ENCODE measurements at regions not wholly inside any gene's neighbourhood (a gene's known extent, or its start where the extent isn't known, plus 50 kb on each side); places are given as distances from the start of the nearest gene placed in this dataset.
"Not testable (repeated sequence)": the region's sequence is repeated elsewhere in the genome, so short reads cannot be mapped to it uniquely, and the experiment has no call there.

DNA sequence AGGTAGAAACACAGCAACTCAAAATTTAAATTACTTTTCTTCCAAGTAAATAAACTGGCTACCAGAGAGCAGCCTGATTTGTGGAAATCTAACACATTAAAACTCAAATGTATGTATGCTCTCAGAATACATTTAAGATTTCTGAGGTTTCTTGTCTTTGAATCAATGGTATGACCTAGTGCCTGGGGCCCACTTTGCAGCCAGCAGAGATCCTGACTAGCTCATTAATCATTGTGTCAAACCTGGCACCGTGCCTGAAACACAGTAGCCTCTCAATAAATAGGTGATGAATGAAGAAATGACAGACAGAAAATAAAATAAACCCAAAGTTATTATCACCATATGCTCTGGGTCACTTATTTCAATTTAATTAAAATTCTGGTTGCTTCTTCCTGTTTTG is 176.2 kb upstream of the FAT3 start:
- Histone ChIP-seq H3K27ac (ENCODE audit: insufficient read depth in 1 of 2, low read depth in 1 of 2, low read length in 2 of 2, poor library complexity in 1 of 2, severe bottlenecking in 2 of 2) (no peak overlapping the region), H3K27me3 (replicated peaks in 2 of 5; ENCODE audit: control insufficient read depth in 4 of 5, insufficient read depth in 5 of 5, low read length in 4 of 5) (no peaks in the 10 kb centered on the region), H3K9me3 (ENCODE audit: control extremely low read depth in 1 of 5, control insufficient read depth in 4 of 5, insufficient read depth in 2 of 5, low read depth in 1 of 5, low read length in 4 of 5) (no peaks in the 10 kb centered on the region), H3K4me3 (ENCODE audit: control insufficient read depth in 1 of 7, extremely low read depth in 1 of 7, insufficient read depth in 4 of 7, low read depth in 2 of 7, low read length in 6 of 7) (no peak overlapping the region), H3K4me1 (ENCODE audit: control extremely low read depth in 1 of 4, control insufficient read depth in 4 of 4, insufficient read depth in 4 of 4, low read length in 3 of 4) (no peaks in the 10 kb centered on the region), H3K36me3 (ENCODE audit: control insufficient read depth in 4 of 4, insufficient read depth in 4 of 4, low read length in 3 of 4) (no peaks in the 10 kb centered on the region)
- no CpG with 5 or more reads among the region's 1 CpG for WGBS (ENCODE audit: insufficient coverage)
- no peak for DNase-seq
- ChIA-PET CTCF (no interaction called here), POLR2A (no interaction called here)

DNA sequence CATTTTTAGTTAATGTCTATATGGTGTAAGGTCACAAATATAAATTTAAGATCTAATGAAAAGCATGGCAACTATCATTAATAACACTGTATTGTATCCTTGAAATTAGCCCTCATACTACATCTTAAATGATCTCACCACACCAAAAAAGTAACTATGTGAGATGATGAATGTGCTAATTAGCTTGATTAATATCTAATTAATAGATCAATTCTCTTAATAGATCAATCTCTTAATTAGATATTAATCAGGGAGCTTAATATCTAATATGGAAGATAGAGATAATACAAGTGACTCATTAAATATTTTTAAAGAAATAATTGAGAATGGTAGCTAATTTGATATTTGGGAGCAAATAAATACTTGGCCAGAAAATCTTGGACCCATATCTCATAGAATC is 178.5 kb upstream of the FAT3 start:
- H3K36me3 ChIP-seq (ENCODE audit: control insufficient read depth in 4 of 4, insufficient read depth in 4 of 4, low read length in 3 of 4), result no peaks in the 10 kb centered on the region
- CTCF ChIA-PET, result no interaction called here
- H3K27me3 ChIP-seq (replicated peaks in 2 of 5; ENCODE audit: control insufficient read depth in 4 of 5, insufficient read depth in 5 of 5, low read length in 4 of 5), result no peaks in the 10 kb centered on the region
- POLR2A ChIA-PET, result no interaction called here
- no peak overlapping the region for H3K27ac ChIP-seq (ENCODE audit: insufficient read depth in 1 of 2, low read depth in 1 of 2, low read length in 2 of 2, poor library complexity in 1 of 2, severe bottlenecking in 2 of 2)
- H3K4me3 ChIP-seq (ENCODE audit: control insufficient read depth in 1 of 7, extremely low read depth in 1 of 7, insufficient read depth in 4 of 7, low read depth in 2 of 7, low read length in 6 of 7), result no peak overlapping the region
- H3K4me1 ChIP-seq (ENCODE audit: control extremely low read depth in 1 of 4, control insufficient read depth in 4 of 4, insufficient read depth in 4 of 4, low read length in 3 of 4), result no peaks in the 10 kb centered on the region
- H3K9me3 ChIP-seq (ENCODE audit: control extremely low read depth in 1 of 5, control insufficient read depth in 4 of 5, insufficient read depth in 2 of 5, low read depth in 1 of 5, low read length in 4 of 5), result no peaks in the 10 kb centered on the region
- no peak for DNase-seq

DNA sequence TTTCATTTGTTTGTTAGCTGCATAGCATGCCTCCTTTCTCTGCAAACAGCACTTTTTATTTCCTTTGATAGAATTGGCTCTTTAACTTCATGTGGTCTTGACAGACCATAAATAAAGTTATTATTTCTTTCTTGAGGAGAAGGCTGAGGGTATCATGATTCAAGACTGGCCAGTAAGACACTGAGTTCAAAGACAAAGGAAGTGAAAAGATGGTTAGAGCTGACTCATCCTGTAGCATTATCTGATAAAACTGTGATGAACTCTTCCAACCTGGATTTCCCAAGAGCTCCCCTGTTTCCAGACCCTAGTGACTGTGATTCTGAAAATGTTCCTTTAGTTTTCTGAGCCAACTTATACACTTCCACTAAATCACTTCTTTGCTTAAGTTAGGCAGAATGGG is 179.3 kb upstream of the FAT3 start:
- Histone ChIP-seq H3K4me1 (ENCODE audit: control extremely low read depth in 1 of 4, control insufficient read depth in 4 of 4, insufficient read depth in 4 of 4, low read length in 3 of 4) (no peaks in the 10 kb centered on the region), H3K27me3 (replicated peaks in 2 of 5; ENCODE audit: control insufficient read depth in 4 of 5, insufficient read depth in 5 of 5, low read length in 4 of 5) (no peaks in the 10 kb centered on the region), H3K36me3 (ENCODE audit: control insufficient read depth in 4 of 4, insufficient read depth in 4 of 4, low read length in 3 of 4) (no peaks in the 10 kb centered on the region), H3K4me3 (ENCODE audit: control insufficient read depth in 1 of 7, extremely low read depth in 1 of 7, insufficient read depth in 4 of 7, low read depth in 2 of 7, low read length in 6 of 7) (no peak overlapping the region), H3K27ac (ENCODE audit: insufficient read depth in 1 of 2, low read depth in 1 of 2, low read length in 2 of 2, poor library complexity in 1 of 2, severe bottlenecking in 2 of 2) (no peak overlapping the region), H3K9me3 (ENCODE audit: control extremely low read depth in 1 of 5, control insufficient read depth in 4 of 5, insufficient read depth in 2 of 5, low read depth in 1 of 5, low read length in 4 of 5) (no peaks in the 10 kb centered on the region)
- ChIA-PET CTCF (no interaction called here), POLR2A (no interaction called here)
- DNase-seq, result no peak

DNA sequence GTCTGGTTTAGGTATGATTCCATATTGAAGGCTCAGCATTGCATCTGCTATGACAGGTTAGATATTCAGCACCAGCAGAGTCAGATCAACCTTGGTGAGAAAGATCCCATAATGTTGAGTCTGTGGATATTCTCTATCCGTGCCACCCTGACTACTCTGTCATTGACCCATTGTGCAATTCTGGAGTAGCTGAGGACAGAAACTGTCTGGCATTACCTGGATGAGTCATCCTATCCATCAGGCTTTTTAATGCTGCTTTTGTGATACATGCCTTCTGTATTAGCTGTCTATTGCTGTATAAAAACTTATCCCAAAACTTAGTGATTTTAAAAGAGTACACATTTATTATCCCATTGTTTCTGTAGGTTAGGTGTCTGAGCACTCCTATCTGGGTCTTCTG is 189.1 kb upstream of the FAT3 start:
- Histone ChIP-seq H3K9me3 (ENCODE audit: control extremely low read depth in 1 of 5, control insufficient read depth in 4 of 5, insufficient read depth in 2 of 5, low read depth in 1 of 5, low read length in 4 of 5) (no peaks in the 10 kb centered on the region), H3K36me3 (ENCODE audit: control insufficient read depth in 4 of 4, insufficient read depth in 4 of 4, low read length in 3 of 4) (no peaks in the 10 kb centered on the region), H3K27ac (ENCODE audit: insufficient read depth in 1 of 2, low read depth in 1 of 2, low read length in 2 of 2, poor library complexity in 1 of 2, severe bottlenecking in 2 of 2) (no peak overlapping the region), H3K4me1 (ENCODE audit: control extremely low read depth in 1 of 4, control insufficient read depth in 4 of 4, insufficient read depth in 4 of 4, low read length in 3 of 4) (no peaks in the 10 kb centered on the region), H3K4me3 (ENCODE audit: control insufficient read depth in 1 of 7, extremely low read depth in 1 of 7, insufficient read depth in 4 of 7, low read depth in 2 of 7, low read length in 6 of 7) (no peak overlapping the region), H3K27me3 (replicated peaks in 2 of 5; ENCODE audit: control insufficient read depth in 4 of 5, insufficient read depth in 5 of 5, low read length in 4 of 5) (no peaks in the 10 kb centered on the region)
- CTCF ChIA-PET, result no interaction called here
- no peak for DNase-seq
- POLR2A ChIA-PET, result no interaction called here
- WGBS (ENCODE audit: insufficient coverage), result 100% methylated on average over 1 of the region's 1 CpG

DNA sequence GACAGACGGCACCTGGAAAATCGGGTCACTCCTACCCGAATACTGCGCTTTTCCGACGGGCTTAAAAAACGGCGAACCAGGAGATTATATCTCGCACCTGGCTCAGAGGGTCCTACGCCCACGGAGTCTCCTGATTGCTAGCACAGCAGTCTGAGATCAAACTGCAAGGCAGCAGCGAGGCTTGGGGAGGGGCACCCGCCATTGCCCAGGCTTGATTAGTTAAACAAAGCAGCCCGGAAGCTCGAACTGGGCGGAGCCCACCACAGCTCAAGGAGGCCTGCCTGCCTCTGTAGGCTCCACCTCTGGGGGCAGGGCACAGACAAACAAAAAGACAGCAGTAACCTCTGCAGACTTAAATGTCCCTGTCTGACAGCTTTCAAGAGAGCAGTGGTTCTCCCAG is 197.5 kb upstream of the FAT3 start:
- H3K9me3 ChIP-seq (ENCODE audit: control extremely low read depth in 1 of 5, control insufficient read depth in 4 of 5, insufficient read depth in 2 of 5, low read depth in 1 of 5, low read length in 4 of 5); CTCF ChIA-PET; H3K27me3 ChIP-seq (replicated peaks in 2 of 5; ENCODE audit: control insufficient read depth in 4 of 5, insufficient read depth in 5 of 5, low read length in 4 of 5); H3K4me1 ChIP-seq (ENCODE audit: control extremely low read depth in 1 of 4, control insufficient read depth in 4 of 4, insufficient read depth in 4 of 4, low read length in 3 of 4); DNase-seq; H3K27ac ChIP-seq (ENCODE audit: insufficient read depth in 1 of 2, low read depth in 1 of 2, low read length in 2 of 2, poor library complexity in 1 of 2, severe bottlenecking in 2 of 2); H3K36me3 ChIP-seq (ENCODE audit: control insufficient read depth in 4 of 4, insufficient read depth in 4 of 4, low read length in 3 of 4); H3K4me3 ChIP-seq (ENCODE audit: control insufficient read depth in 1 of 7, extremely low read depth in 1 of 7, insufficient read depth in 4 of 7, low read depth in 2 of 7, low read length in 6 of 7); POLR2A ChIA-PET: not testable (repeated sequence)
- WGBS (ENCODE audit: insufficient coverage), result 87% methylated on average over 12 of the region's 16 CpGs

DNA sequence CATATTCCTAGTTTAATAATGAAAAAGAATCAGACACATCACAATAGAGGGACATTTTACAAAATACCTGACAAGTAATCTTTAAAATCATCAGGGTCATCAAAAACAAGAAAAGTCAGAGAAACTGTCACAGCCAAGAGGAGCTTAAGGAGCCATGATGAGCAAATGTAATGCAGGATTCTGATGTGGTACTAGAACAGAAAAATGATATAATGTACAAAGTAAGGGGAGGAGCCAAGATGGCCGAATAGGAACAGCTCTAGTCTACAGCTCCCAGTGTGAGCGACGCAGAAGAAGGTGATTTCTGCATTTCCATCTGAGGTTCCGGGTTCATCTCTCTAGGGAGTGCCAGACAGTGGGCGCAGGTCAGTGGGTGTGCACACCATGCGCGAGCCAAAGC is 198.0 kb upstream of the FAT3 start:
- Histone ChIP-seq H3K36me3 (ENCODE audit: control insufficient read depth in 4 of 4, insufficient read depth in 4 of 4, low read length in 3 of 4) (no peaks in the 10 kb centered on the region), H3K4me1 (ENCODE audit: control extremely low read depth in 1 of 4, control insufficient read depth in 4 of 4, insufficient read depth in 4 of 4, low read length in 3 of 4) (no peaks in the 10 kb centered on the region), H3K4me3 (ENCODE audit: control insufficient read depth in 1 of 7, extremely low read depth in 1 of 7, insufficient read depth in 4 of 7, low read depth in 2 of 7, low read length in 6 of 7) (no peak overlapping the region), H3K27me3 (replicated peaks in 2 of 5; ENCODE audit: control insufficient read depth in 4 of 5, insufficient read depth in 5 of 5, low read length in 4 of 5) (no peaks in the 10 kb centered on the region), H3K9me3 (ENCODE audit: control extremely low read depth in 1 of 5, control insufficient read depth in 4 of 5, insufficient read depth in 2 of 5, low read depth in 1 of 5, low read length in 4 of 5) (no peaks in the 10 kb centered on the region), H3K27ac (ENCODE audit: insufficient read depth in 1 of 2, low read depth in 1 of 2, low read length in 2 of 2, poor library complexity in 1 of 2, severe bottlenecking in 2 of 2) (no peak overlapping the region)
- WGBS (ENCODE audit: insufficient coverage), result 100% methylated on average over 4 of the region's 7 CpGs
- CTCF ChIA-PET, result no interaction called here
- POLR2A ChIA-PET, result no interaction called here
- DNase-seq, result no peak

DNA sequence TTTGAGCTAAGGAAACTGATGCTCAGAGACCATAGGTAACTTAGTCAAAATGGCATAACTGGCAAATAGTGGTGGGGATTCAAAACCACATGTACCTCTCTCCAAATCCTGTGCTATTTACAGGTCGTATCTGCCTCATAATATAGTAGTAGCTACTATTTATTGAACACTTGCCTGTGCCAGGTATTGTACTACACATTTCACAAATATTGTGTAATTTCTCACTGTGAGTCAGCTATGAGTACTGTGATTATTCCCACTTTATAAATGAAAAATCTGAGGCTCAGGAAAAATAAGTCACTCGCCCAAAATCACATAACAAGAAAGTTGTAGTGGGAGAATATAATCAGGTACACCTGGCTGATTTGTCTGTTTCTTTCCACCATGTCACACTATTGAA is 199.8 kb upstream of the FAT3 start:
- no peaks in the 10 kb centered on the region for H3K27me3 ChIP-seq (replicated peaks in 2 of 5; ENCODE audit: control insufficient read depth in 4 of 5, insufficient read depth in 5 of 5, low read length in 4 of 5)
- H3K27ac ChIP-seq (ENCODE audit: insufficient read depth in 1 of 2, low read depth in 1 of 2, low read length in 2 of 2, poor library complexity in 1 of 2, severe bottlenecking in 2 of 2), result no peak overlapping the region
- no peaks in the 10 kb centered on the region for H3K9me3 ChIP-seq (ENCODE audit: control extremely low read depth in 1 of 5, control insufficient read depth in 4 of 5, insufficient read depth in 2 of 5, low read depth in 1 of 5, low read length in 4 of 5)
- CTCF ChIA-PET, result no interaction called here
- no peak overlapping the region for H3K4me3 ChIP-seq (ENCODE audit: control insufficient read depth in 1 of 7, extremely low read depth in 1 of 7, insufficient read depth in 4 of 7, low read depth in 2 of 7, low read length in 6 of 7)
- POLR2A ChIA-PET, result no interaction called here
- no CpG with 5 or more reads among the region's 2 CpGs for WGBS (ENCODE audit: insufficient coverage)
- no peaks in the 10 kb centered on the region for H3K36me3 ChIP-seq (ENCODE audit: control insufficient read depth in 4 of 4, insufficient read depth in 4 of 4, low read length in 3 of 4)
- no peak for DNase-seq
- H3K4me1 ChIP-seq (ENCODE audit: control extremely low read depth in 1 of 4, control insufficient read depth in 4 of 4, insufficient read depth in 4 of 4, low read length in 3 of 4), result no peaks in the 10 kb centered on the region

DNA sequence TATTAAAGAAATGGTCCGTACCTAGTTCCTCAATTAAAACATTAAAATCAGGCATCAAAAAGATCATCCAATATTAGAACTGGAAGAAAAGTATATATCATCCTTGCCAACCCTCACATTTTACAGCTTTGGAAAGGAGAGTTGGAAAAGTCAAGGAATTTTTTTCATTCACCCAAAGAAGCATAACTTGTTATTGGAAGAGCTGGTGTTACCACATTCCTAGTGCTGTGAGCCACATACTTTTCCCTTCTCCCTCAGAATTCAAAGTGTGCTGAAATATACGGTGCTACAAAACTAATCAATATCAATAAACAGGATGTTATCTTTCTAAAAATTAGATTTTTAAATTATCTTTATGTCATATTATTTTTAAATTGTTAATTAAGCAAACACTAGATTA is 202.1 kb upstream of the FAT3 start:
- POLR2A ChIA-PET, result no interaction called here
- no peak overlapping the region for H3K27ac ChIP-seq (ENCODE audit: insufficient read depth in 1 of 2, low read depth in 1 of 2, low read length in 2 of 2, poor library complexity in 1 of 2, severe bottlenecking in 2 of 2)
- H3K4me1 ChIP-seq (ENCODE audit: control extremely low read depth in 1 of 4, control insufficient read depth in 4 of 4, insufficient read depth in 4 of 4, low read length in 3 of 4), result no peaks in the 10 kb centered on the region
- CTCF ChIA-PET, result no interaction called here
- no peaks in the 10 kb centered on the region for H3K27me3 ChIP-seq (replicated peaks in 2 of 5; ENCODE audit: control insufficient read depth in 4 of 5, insufficient read depth in 5 of 5, low read length in 4 of 5)
- H3K36me3 ChIP-seq (ENCODE audit: control insufficient read depth in 4 of 4, insufficient read depth in 4 of 4, low read length in 3 of 4), result no peaks in the 10 kb centered on the region
- no peak for DNase-seq
- H3K4me3 ChIP-seq (ENCODE audit: control insufficient read depth in 1 of 7, extremely low read depth in 1 of 7, insufficient read depth in 4 of 7, low read depth in 2 of 7, low read length in 6 of 7), result no peak overlapping the region
- H3K9me3 ChIP-seq (ENCODE audit: control extremely low read depth in 1 of 5, control insufficient read depth in 4 of 5, insufficient read depth in 2 of 5, low read depth in 1 of 5, low read length in 4 of 5), result peaks cover 0 to 5% (median 0%) of the 10 kb centered on the region in 5 experiments
- no CpG with 5 or more reads among the region's 2 CpGs for WGBS (ENCODE audit: insufficient coverage)
